Mammary epithelial cell (primary cell): ENCODE measurements at regions not wholly inside any gene's neighbourhood (a gene's known extent, or its start where the extent isn't known, plus 50 kb on each side); places are given as distances from the start of the nearest gene placed in this dataset.

Source experiments
- EZH2 ChIP-seq: IDR thresholded peaks from 2 replicates; pipeline ENCODE4 v1.6.1; 2012; ENCODE audit warnings: low read length, inconsistent platforms, borderline replicate concordance
- TF ChIP-seq, protein P1 (sequence below), 2 donors: IDR thresholded peaks in 1 of 2; conservative IDR thresholded peaks in 1 of 2; 2 replicates each; pipeline ENCODE4 v1.5.1; 2011 to 2012; ENCODE audit warnings: inconsistent platforms in 2 of 2, low read length in 2 of 2, mild to moderate bottlenecking in 2 of 2, control low read depth in 1 of 2, low read depth in 1 of 2; ENCODE audit not compliant: insufficient read depth in 1 of 2; ENCODE audit errors: extremely low read depth in 1 of 2

DNA sequence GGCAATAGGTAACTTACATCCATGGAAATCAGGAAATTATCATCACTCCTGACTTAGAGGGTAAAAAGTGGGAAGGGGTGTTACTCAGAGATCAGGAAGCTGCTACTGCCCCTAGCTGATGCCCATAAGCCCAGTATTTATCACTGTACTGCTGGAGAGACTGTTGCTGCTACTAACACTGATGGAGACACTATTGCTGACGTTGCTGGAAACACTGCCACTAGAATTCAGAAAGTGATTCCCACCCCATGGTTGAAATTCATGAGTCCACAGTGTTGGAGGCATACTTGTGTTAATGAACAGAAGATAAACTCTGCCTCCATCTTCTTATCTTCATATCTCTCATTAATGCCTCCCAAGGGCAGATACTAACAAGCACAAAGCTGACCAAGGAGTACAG lies 97.6 kb downstream of the MTX3 start:
- TF ChIP-seq, protein P1, sequence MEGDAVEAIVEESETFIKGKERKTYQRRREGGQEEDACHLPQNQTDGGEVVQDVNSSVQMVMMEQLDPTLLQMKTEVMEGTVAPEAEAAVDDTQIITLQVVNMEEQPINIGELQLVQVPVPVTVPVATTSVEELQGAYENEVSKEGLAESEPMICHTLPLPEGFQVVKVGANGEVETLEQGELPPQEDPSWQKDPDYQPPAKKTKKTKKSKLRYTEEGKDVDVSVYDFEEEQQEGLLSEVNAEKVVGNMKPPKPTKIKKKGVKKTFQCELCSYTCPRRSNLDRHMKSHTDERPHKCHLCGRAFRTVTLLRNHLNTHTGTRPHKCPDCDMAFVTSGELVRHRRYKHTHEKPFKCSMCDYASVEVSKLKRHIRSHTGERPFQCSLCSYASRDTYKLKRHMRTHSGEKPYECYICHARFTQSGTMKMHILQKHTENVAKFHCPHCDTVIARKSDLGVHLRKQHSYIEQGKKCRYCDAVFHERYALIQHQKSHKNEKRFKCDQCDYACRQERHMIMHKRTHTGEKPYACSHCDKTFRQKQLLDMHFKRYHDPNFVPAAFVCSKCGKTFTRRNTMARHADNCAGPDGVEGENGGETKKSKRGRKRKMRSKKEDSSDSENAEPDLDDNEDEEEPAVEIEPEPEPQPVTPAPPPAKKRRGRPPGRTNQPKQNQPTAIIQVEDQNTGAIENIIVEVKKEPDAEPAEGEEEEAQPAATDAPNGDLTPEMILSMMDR (conservative IDR thresholded peaks at IDR 0.05 in 1 of 2, IDR thresholded peaks at IDR 0.05 in 1 of 2; ENCODE audit: extremely low read depth in 1 of 2, insufficient read depth in 1 of 2, low read depth in 1 of 2, low read length in 2 of 2) = no peak
- no peak for TF ChIP-seq EZH2
